CD8-positive, alpha-beta memory T cell (primary cell): ENCODE measurements at regions not wholly inside any gene's neighbourhood (a gene's known extent, or its start where the extent isn't known, plus 50 kb on each side); places are given as distances from the start of the nearest gene placed in this dataset.
A peak's percentile ranks its signal among the peaks of the same experiment; 100 is the strongest.

Experiments used
- CTCF ChIA-PET: fragments of 350-600 bp; sonication (Branson Sonifier 250); formaldehyde crosslinking; loops from one replicate; lab custom pipeline; 2021; ENCODE audit warnings: antibody characterized with exemption; lab: Charles Lee
- POLR2A ChIA-PET: fragments of 350-600 bp; sonication (Branson Sonifier 250); formaldehyde crosslinking; loops from one replicate; lab custom pipeline; 2021; ENCODE audit warnings: antibody characterized with exemption; lab: Charles Lee
- DNase-seq, 5 donors: peaks; one replicate each; pipeline versions ENCODE4 v3.0.0 to v3.0.0-alpha.2; 2020 to 2022; ENCODE audit warnings: mixed read lengths in 1 of 5
- H3K27ac ChIP-seq: one replicate; pipeline ENCODE4 v1.7.0; 2013; ENCODE audit warnings: low read depth, mild to moderate bottlenecking, low read length, moderate library complexity
- H3K27me3 ChIP-seq: 2 replicates; pipeline ENCODE4 v1.7.0; 2013; ENCODE audit warnings: low read length, mild to moderate bottlenecking; ENCODE audit not compliant: insufficient read depth, poor library complexity, severe bottlenecking
- H3K36me3 ChIP-seq: 2 replicates; pipeline ENCODE4 v1.7.0; 2013; ENCODE audit warnings: mild to moderate bottlenecking, low read length, moderate library complexity; ENCODE audit not compliant: insufficient read depth
- H3K4me1 ChIP-seq: 2 replicates; pipeline ENCODE4 v1.7.0; 2013; ENCODE audit warnings: mild to moderate bottlenecking, low read length, moderate library complexity; ENCODE audit not compliant: insufficient read depth
- H3K4me3 ChIP-seq: 2 replicates; pipeline ENCODE4 v1.7.0; 2013; ENCODE audit warnings: mild to moderate bottlenecking, low read length
- H3K9me3 ChIP-seq: 2 replicates; pipeline ENCODE4 v1.7.0; 2013; ENCODE audit warnings: mild to moderate bottlenecking, low read length
- H3K27ac Mint-ChIP-seq, 8 donors: one replicate each; pipeline ENCODE4 v1.8.0; 2020 to 2021; ENCODE audit warnings: mixed read lengths in 8 of 8, mild to moderate bottlenecking in 6 of 8, inconsistent platforms in 3 of 8, moderate library complexity in 3 of 8
- H3K27me3 Mint-ChIP-seq, 2 donors: one replicate each; pipeline ENCODE4 v1.8.0; 2020 to 2021; ENCODE audit warnings: mixed read lengths in 2 of 2, mild to moderate bottlenecking in 1 of 2, moderate library complexity in 1 of 2
- H3K36me3 Mint-ChIP-seq, 3 donors: one replicate each; pipeline ENCODE4 v1.8.0; 2020 to 2021; ENCODE audit warnings: mixed read lengths in 3 of 3, inconsistent platforms in 1 of 3, mild to moderate bottlenecking in 1 of 3
- H3K4me1 Mint-ChIP-seq, 3 donors: one replicate each; pipeline ENCODE4 v1.8.0; 2020 to 2021; ENCODE audit warnings: mixed read lengths in 3 of 3, inconsistent platforms in 1 of 3, mild to moderate bottlenecking in 1 of 3
- H3K4me3 Mint-ChIP-seq, 7 donors: one replicate each; pipeline ENCODE4 v1.8.0; 2020 to 2021; ENCODE audit warnings: mixed read lengths in 7 of 7, mild to moderate bottlenecking in 6 of 7, moderate library complexity in 4 of 7, inconsistent platforms in 2 of 7
- H3K9me3 Mint-ChIP-seq, 5 donors: one replicate each; pipeline ENCODE4 v1.8.0; 2020 to 2022; ENCODE audit warnings: mixed read lengths in 5 of 5, mild to moderate bottlenecking in 3 of 5, moderate library complexity in 2 of 5, inconsistent platforms in 1 of 5

GRCh38 chr5:23026252-23027170 lies 173.4 kb upstream of the CDH12 start:
- DNase-seq: no peak
- Histone ChIP-seq H3K27me3 (no peaks in the 10 kb centered on the region), H3K27ac (no peak overlapping the region), H3K4me3 (no peak overlapping the region), H3K36me3 (no peaks in the 10 kb centered on the region), H3K4me1 (no peaks in the 10 kb centered on the region), H3K9me3 (no peaks in the 10 kb centered on the region)
- H3K4me1 Mint-ChIP-seq: no peaks in the 10 kb centered on the region
- POLR2A ChIA-PET: no interaction called here
- H3K27ac Mint-ChIP-seq: no peak overlapping the region
- peaks cover 0 to 17% (median 4%) of the 10 kb centered on the region in 5 donors for H3K9me3 Mint-ChIP-seq
- no peaks in the 10 kb centered on the region for H3K27me3 Mint-ChIP-seq
- no peak overlapping the region for H3K4me3 Mint-ChIP-seq
- H3K36me3 Mint-ChIP-seq: no peaks in the 10 kb centered on the region
- CTCF ChIA-PET: no interaction called here

GRCh38 chr5:23025629-23026233 lies 172.6 kb upstream of the CDH12 start:
- Histone ChIP-seq H3K27me3 (no peaks in the 10 kb centered on the region), H3K36me3 (no peaks in the 10 kb centered on the region), H3K9me3 (no peaks in the 10 kb centered on the region), H3K27ac (no peak overlapping the region), H3K4me3 (no peak overlapping the region), H3K4me1 (no peaks in the 10 kb centered on the region)
- Mint-ChIP-seq H3K27me3 (no peaks in the 10 kb centered on the region), H3K9me3 (peaks cover 2 to 17% (median 4%) of the 10 kb centered on the region in 5 donors), H3K4me3 (no peak overlapping the region), H3K27ac (no peak overlapping the region), H3K36me3 (no peaks in the 10 kb centered on the region), H3K4me1 (no peaks in the 10 kb centered on the region)
- CTCF ChIA-PET: no interaction called here
- POLR2A ChIA-PET: no interaction called here
- no peak for DNase-seq

DNA sequence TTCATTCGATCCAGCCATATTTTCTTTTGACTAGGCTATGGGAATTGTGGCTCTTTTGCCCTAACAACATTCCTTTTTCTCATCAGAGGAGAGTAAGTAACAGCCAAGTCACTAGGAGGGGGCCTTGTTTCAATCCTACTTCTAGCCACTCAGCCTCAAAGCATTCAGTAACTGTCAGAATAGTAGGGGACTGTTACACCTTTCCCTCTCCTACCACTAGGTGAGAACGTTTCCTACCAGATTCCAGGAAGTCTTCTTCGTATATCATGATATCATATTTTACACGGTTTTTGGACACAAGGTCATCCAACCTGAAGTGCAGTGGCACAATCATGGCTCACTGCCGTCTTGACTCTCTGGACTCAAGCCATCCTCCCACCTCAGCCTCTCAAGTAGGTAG lies 171.3 kb upstream of the CDH12 start:
- no peaks in the 10 kb centered on the region for H3K27me3 ChIP-seq
- Mint-ChIP-seq H3K27me3 (no peaks in the 10 kb centered on the region), H3K4me3 (no peak overlapping the region), H3K4me1 (no peaks in the 10 kb centered on the region), H3K27ac (no peak overlapping the region), H3K9me3 (peaks cover 3 to 17% (median 6%) of the 10 kb centered on the region in 5 donors), H3K36me3 (no peaks in the 10 kb centered on the region)
- H3K9me3 ChIP-seq: no peaks in the 10 kb centered on the region
- no peaks in the 10 kb centered on the region for H3K4me1 ChIP-seq
- H3K27ac ChIP-seq: no peak overlapping the region
- H3K4me3 ChIP-seq: no peak overlapping the region
- ChIA-PET POLR2A (no interaction called here), CTCF (no interaction called here)
- DNase-seq: no peak
- H3K36me3 ChIP-seq: no peaks in the 10 kb centered on the region

- Mint-ChIP-seq H3K4me3 (no peak overlapping the region), H3K36me3 (no peaks in the 10 kb centered on the region), H3K27ac (no peak overlapping the region), H3K4me1 (no peaks in the 10 kb centered on the region), H3K27me3 (no peaks in the 10 kb centered on the region), H3K9me3 (peaks cover 0 to 10% (median 5%) of the 10 kb centered on the region in 5 donors)
- DNase-seq: no peak
- ChIA-PET POLR2A (no interaction called here), CTCF (no interaction called here)
- Histone ChIP-seq H3K36me3 (no peaks in the 10 kb centered on the region), H3K4me1 (no peaks in the 10 kb centered on the region), H3K27me3 (no peaks in the 10 kb centered on the region), H3K27ac (no peak overlapping the region), H3K9me3 (peaks cover 3% of the 10 kb centered on the region), H3K4me3 (no peak overlapping the region)
These were observed 161.7 kb upstream of the CDH12 start for GRCh38 chr5:23014825-23015224.

DNA sequence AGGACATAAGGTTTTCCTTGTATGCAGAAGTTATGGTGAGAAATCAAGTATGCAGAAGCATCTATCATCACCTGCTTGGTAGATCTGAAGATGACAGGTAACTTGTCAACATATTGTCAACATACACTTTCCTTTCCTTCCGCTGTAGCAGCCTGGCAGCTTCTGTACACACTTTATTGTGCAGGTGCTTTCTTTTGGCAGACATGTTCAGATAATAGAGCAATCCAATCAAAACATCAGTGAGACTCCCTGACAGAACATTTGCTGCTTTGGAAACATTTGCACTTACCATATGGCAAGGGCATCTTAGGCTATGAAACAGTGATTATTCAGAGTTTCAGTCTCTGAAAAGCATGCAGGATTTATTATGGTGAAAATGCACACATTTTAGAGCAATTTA lies 161.1 kb upstream of the CDH12 start:
- POLR2A ChIA-PET: no interaction called here
- H3K36me3 ChIP-seq: no peaks in the 10 kb centered on the region
- H3K4me1 ChIP-seq: no peaks in the 10 kb centered on the region
- H3K4me3 Mint-ChIP-seq: no peak overlapping the region
- H3K27ac Mint-ChIP-seq: no peak overlapping the region
- H3K4me3 ChIP-seq: no peak overlapping the region
- no peaks in the 10 kb centered on the region for H3K27me3 Mint-ChIP-seq
- CTCF ChIA-PET: no interaction called here
- H3K4me1 Mint-ChIP-seq: no peaks in the 10 kb centered on the region
- no peaks in the 10 kb centered on the region for H3K36me3 Mint-ChIP-seq
- H3K27ac ChIP-seq: no peak overlapping the region
- no peaks in the 10 kb centered on the region for H3K27me3 ChIP-seq
- DNase-seq: no peak
- H3K9me3 Mint-ChIP-seq: peaks cover 0 to 10% (median 2%) of the 10 kb centered on the region in 5 donors
- H3K9me3 ChIP-seq: peaks cover 3% of the 10 kb centered on the region

- H3K4me3 Mint-ChIP-seq: peak overlapping the region; percentile 49 to 90 (median 78)
- peak overlapping the region in 3 of 8 donors; percentile 59 to 87 (median 75) for H3K27ac Mint-ChIP-seq
- no peaks in the 10 kb centered on the region for H3K27me3 ChIP-seq
- H3K4me3 ChIP-seq: no peak overlapping the region
- H3K27ac ChIP-seq: no peak overlapping the region
- H3K27me3 Mint-ChIP-seq: no peaks in the 10 kb centered on the region
- no peaks in the 10 kb centered on the region for H3K36me3 ChIP-seq
- DNase-seq: no peak
- H3K9me3 Mint-ChIP-seq: peaks cover 0 to 8% (median 2%) of the 10 kb centered on the region in 5 donors
- H3K4me1 ChIP-seq: no peaks in the 10 kb centered on the region
- H3K4me1 Mint-ChIP-seq: no peaks in the 10 kb centered on the region
- POLR2A ChIA-PET: no interaction called here
- peaks cover 3% of the 10 kb centered on the region for H3K9me3 ChIP-seq
- CTCF ChIA-PET: no interaction called here
- H3K36me3 Mint-ChIP-seq: no peaks in the 10 kb centered on the region
These were observed 160.4 kb upstream of the CDH12 start for GRCh38 chr5:23013395-23013998.

GRCh38 chr5:23012842-23013241 lies 159.7 kb upstream of the CDH12 start:
- Histone ChIP-seq H3K9me3 (peaks cover 3% of the 10 kb centered on the region), H3K36me3 (no peaks in the 10 kb centered on the region), H3K27ac (no peak overlapping the region), H3K4me1 (no peaks in the 10 kb centered on the region), H3K4me3 (no peak overlapping the region), H3K27me3 (no peaks in the 10 kb centered on the region)
- no peak for DNase-seq
- Mint-ChIP-seq H3K36me3 (no peaks in the 10 kb centered on the region), H3K9me3 (peaks cover 0 to 12% (median 3%) of the 10 kb centered on the region in 5 donors), H3K27me3 (no peaks in the 10 kb centered on the region), H3K27ac (peak overlapping the region in 3 of 8 donors; percentile 51 to 73 (median 63)), H3K4me3 (peak overlapping the region; percentile 49 to 87 (median 78)), H3K4me1 (no peaks in the 10 kb centered on the region)
- CTCF ChIA-PET: no interaction called here
- POLR2A ChIA-PET: no interaction called here

DNA sequence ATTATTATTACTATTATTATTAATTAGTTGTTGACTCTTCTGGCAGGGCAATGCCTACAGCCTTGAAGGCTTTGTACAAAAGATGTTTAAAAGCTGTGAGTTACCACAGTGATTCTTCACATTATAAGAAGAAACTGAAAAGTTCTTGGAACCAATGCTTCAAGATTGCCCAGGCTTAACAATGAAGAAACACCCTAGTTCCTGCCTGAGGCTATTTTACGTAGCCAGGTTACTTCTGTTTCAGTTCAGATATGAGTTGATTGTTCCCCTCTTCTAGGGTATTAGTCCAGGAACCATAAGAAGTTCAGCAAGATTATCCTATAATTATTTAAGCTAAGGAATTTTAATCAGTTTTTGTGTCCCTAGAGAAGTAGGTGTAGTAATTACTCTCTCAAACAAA lies 154.6 kb upstream of the CDH12 start:
- ChIA-PET POLR2A (no interaction called here), CTCF (no interaction called here)
- DNase-seq: no peak
- H3K4me3 ChIP-seq: no peak overlapping the region
- no peaks in the 10 kb centered on the region for H3K4me1 ChIP-seq
- H3K27me3 ChIP-seq: no peaks in the 10 kb centered on the region
- no peaks in the 10 kb centered on the region for H3K9me3 ChIP-seq
- Mint-ChIP-seq H3K27me3 (no peaks in the 10 kb centered on the region), H3K9me3 (peaks cover 4 to 24% (median 6%) of the 10 kb centered on the region in 5 donors), H3K4me3 (no peak overlapping the region), H3K4me1 (no peaks in the 10 kb centered on the region), H3K27ac (no peak overlapping the region), H3K36me3 (no peaks in the 10 kb centered on the region)
- H3K36me3 ChIP-seq: no peaks in the 10 kb centered on the region
- H3K27ac ChIP-seq: no peak overlapping the region
